ENCODE measurements at regions not wholly inside any gene's neighbourhood (a gene's known extent, or its start where the extent isn't known, plus 50 kb on each side); places are given as distances from the start of the nearest gene placed in this dataset.

GRCh38 chr13:40164133-40164532 lies 502.3 kb downstream of the FOXO1 start:
- Histone ChIP-seq H3K4me2 (ENCODE audit: low read length) (no peak overlapping the region), H4K12ac (ENCODE audit: low read depth, low read length) (no peak overlapping the region), H3K18ac (ENCODE audit: low read length) (no peak overlapping the region), H3K79me2 (ENCODE audit: control insufficient read depth, insufficient read depth, low read length, poor library complexity) (no peaks in the 10 kb centered on the region), H3K79me1 (ENCODE audit: low read length) (peaks cover 13% of the 10 kb centered on the region), H2AFZ (ENCODE audit: insufficient read depth, low read length, poor library complexity) (no peak overlapping the region), H3K9me3 (ENCODE audit: insufficient read depth, low read depth, low read length) (no peaks in the 10 kb centered on the region), H3K36me3 (ENCODE audit: control insufficient read depth in 1 of 2, insufficient read depth in 2 of 2, low read length in 2 of 2) (no peaks in the 10 kb centered on the region), H3K27me3 (ENCODE audit: insufficient read depth, low read length) (no peaks in the 10 kb centered on the region), H2BK5ac (ENCODE audit: low read depth, low read length, poor library complexity) (no peak overlapping the region), H2AK5ac (ENCODE audit: low read length) (no peak overlapping the region), H3K4ac (ENCODE audit: low read depth, low read length) (no peak overlapping the region), H4K8ac (ENCODE audit: low read depth, low read length) (no peak overlapping the region), H2BK12ac (ENCODE audit: low read length) (no peak overlapping the region), H2BK120ac (ENCODE audit: insufficient read depth, low read length, poor library complexity) (no peak overlapping the region), H3K14ac (ENCODE audit: low read length) (no peak overlapping the region), H4K91ac (ENCODE audit: low read depth, low read length) (peak overlapping the region; percentile 52), H3K4me1 (ENCODE audit: control insufficient read depth in 1 of 2, insufficient read depth in 2 of 2, low read length in 2 of 2) (peaks cover 16 to 17% of the 10 kb centered on the region in 2 experiments), H3K27ac (ENCODE audit: low read depth, low read length) (no peak overlapping the region), H3K4me3 (ENCODE audit: low read depth, low read length) (no peak overlapping the region), H3K23ac (ENCODE audit: low read length) (no peak overlapping the region), H3K9ac (ENCODE audit: low read length) (no peak overlapping the region)
- no CpG with 5 or more reads among the region's 3 CpGs for WGBS (ENCODE audit: extremely low coverage, insufficient coverage, insufficient read length)
- peak; percentile 33 to 60 for DNase-seq

GRCh38 chr13:40165316-40165932 lies 501.0 kb downstream of the FOXO1 start:
- Histone ChIP-seq H3K27me3 (ENCODE audit: insufficient read depth, low read length) (no peaks in the 10 kb centered on the region), H3K36me3 (ENCODE audit: control insufficient read depth in 1 of 2, insufficient read depth in 2 of 2, low read length in 2 of 2) (no peaks in the 10 kb centered on the region), H3K4me1 (ENCODE audit: control insufficient read depth in 1 of 2, insufficient read depth in 2 of 2, low read length in 2 of 2) (peaks cover 13 to 17% of the 10 kb centered on the region in 2 experiments), H3K4ac (ENCODE audit: low read depth, low read length) (no peak overlapping the region), H3K9ac (ENCODE audit: low read length) (no peak overlapping the region), H3K23ac (ENCODE audit: low read length) (no peak overlapping the region), H4K8ac (ENCODE audit: low read depth, low read length) (no peak overlapping the region), H3K14ac (ENCODE audit: low read length) (no peak overlapping the region), H4K91ac (ENCODE audit: low read depth, low read length) (peak overlapping the region; percentile 2), H2AK5ac (ENCODE audit: low read length) (no peak overlapping the region), H3K27ac (ENCODE audit: low read depth, low read length) (no peak overlapping the region), H3K79me1 (ENCODE audit: low read length) (peaks cover 8% of the 10 kb centered on the region), H2BK5ac (ENCODE audit: low read depth, low read length, poor library complexity) (no peak overlapping the region), H3K18ac (ENCODE audit: low read length) (no peak overlapping the region), H2BK120ac (ENCODE audit: insufficient read depth, low read length, poor library complexity) (no peak overlapping the region), H3K4me2 (ENCODE audit: low read length) (no peak overlapping the region), H4K12ac (ENCODE audit: low read depth, low read length) (no peak overlapping the region), H3K4me3 (ENCODE audit: low read depth, low read length) (no peak overlapping the region), H2BK12ac (ENCODE audit: low read length) (no peak overlapping the region), H2AFZ (ENCODE audit: insufficient read depth, low read length, poor library complexity) (no peak overlapping the region), H3K79me2 (ENCODE audit: control insufficient read depth, insufficient read depth, low read length, poor library complexity) (no peaks in the 10 kb centered on the region), H3K9me3 (ENCODE audit: insufficient read depth, low read depth, low read length) (no peaks in the 10 kb centered on the region)
- DNase-seq = no peak
- WGBS (ENCODE audit: extremely low coverage, insufficient coverage, insufficient read length) = no CpG with 5 or more reads among the region's 2 CpGs

GRCh38 chr13:40167327-40167726 lies 499.1 kb downstream of the FOXO1 start:
- Histone ChIP-seq H3K18ac (ENCODE audit: low read length) (no peak overlapping the region), H2BK5ac (ENCODE audit: low read depth, low read length, poor library complexity) (no peak overlapping the region), H4K91ac (ENCODE audit: low read depth, low read length) (no peak overlapping the region), H3K27me3 (ENCODE audit: insufficient read depth, low read length) (no peaks in the 10 kb centered on the region), H4K8ac (ENCODE audit: low read depth, low read length) (no peak overlapping the region), H3K14ac (ENCODE audit: low read length) (no peak overlapping the region), H2BK120ac (ENCODE audit: insufficient read depth, low read length, poor library complexity) (no peak overlapping the region), H2AK5ac (ENCODE audit: low read length) (no peak overlapping the region), H3K36me3 (ENCODE audit: control insufficient read depth in 1 of 2, insufficient read depth in 2 of 2, low read length in 2 of 2) (no peaks in the 10 kb centered on the region), H3K4ac (ENCODE audit: low read depth, low read length) (no peak overlapping the region), H2AFZ (ENCODE audit: insufficient read depth, low read length, poor library complexity) (no peak overlapping the region), H2BK12ac (ENCODE audit: low read length) (no peak overlapping the region), H3K23ac (ENCODE audit: low read length) (no peak overlapping the region), H3K4me2 (ENCODE audit: low read length) (no peak overlapping the region), H3K79me2 (ENCODE audit: control insufficient read depth, insufficient read depth, low read length, poor library complexity) (peaks cover 1% of the 10 kb centered on the region), H3K4me1 (ENCODE audit: control insufficient read depth in 1 of 2, insufficient read depth in 2 of 2, low read length in 2 of 2) (peaks cover 18% of the 10 kb centered on the region in 2 experiments), H3K79me1 (ENCODE audit: low read length) (peaks cover 11% of the 10 kb centered on the region), H3K27ac (ENCODE audit: low read depth, low read length) (no peak overlapping the region), H3K9ac (ENCODE audit: low read length) (no peak overlapping the region), H3K4me3 (ENCODE audit: low read depth, low read length) (no peak overlapping the region), H4K12ac (ENCODE audit: low read depth, low read length) (no peak overlapping the region), H3K9me3 (ENCODE audit: insufficient read depth, low read depth, low read length) (no peaks in the 10 kb centered on the region)
- DNase-seq = no peak
- no CpG with 5 or more reads among the region's 6 CpGs for WGBS (ENCODE audit: extremely low coverage, insufficient coverage, insufficient read length)

- H3K23ac ChIP-seq (ENCODE audit: low read length) = no peak overlapping the region
- no peak overlapping the region for H3K9ac ChIP-seq (ENCODE audit: low read length)
- no peak overlapping the region for H3K4me3 ChIP-seq (ENCODE audit: low read depth, low read length)
- H2BK120ac ChIP-seq (ENCODE audit: insufficient read depth, low read length, poor library complexity) = peak overlapping the region; percentile 33
- H3K18ac ChIP-seq (ENCODE audit: low read length) = no peak overlapping the region
- no peaks in the 10 kb centered on the region for H3K36me3 ChIP-seq (ENCODE audit: control insufficient read depth in 1 of 2, insufficient read depth in 2 of 2, low read length in 2 of 2)
- no peak overlapping the region for H4K12ac ChIP-seq (ENCODE audit: low read depth, low read length)
- no peak overlapping the region for H3K4me2 ChIP-seq (ENCODE audit: low read length)
- no peak overlapping the region for H2AK5ac ChIP-seq (ENCODE audit: low read length)
- no peak overlapping the region for H3K4ac ChIP-seq (ENCODE audit: low read depth, low read length)
- H3K79me2 ChIP-seq (ENCODE audit: control insufficient read depth, insufficient read depth, low read length, poor library complexity) = peaks cover 2% of the 10 kb centered on the region
- WGBS (ENCODE audit: extremely low coverage, insufficient coverage, insufficient read length) = no CpG with 5 or more reads among the region's 1 CpG
- H3K14ac ChIP-seq (ENCODE audit: low read length) = no peak overlapping the region
- no peak overlapping the region for H2BK12ac ChIP-seq (ENCODE audit: low read length)
- peaks cover 11% of the 10 kb centered on the region for H3K79me1 ChIP-seq (ENCODE audit: low read length)
- no peak overlapping the region for H3K27ac ChIP-seq (ENCODE audit: low read depth, low read length)
- no peak overlapping the region for H2AFZ ChIP-seq (ENCODE audit: insufficient read depth, low read length, poor library complexity)
- H3K4me1 ChIP-seq (ENCODE audit: control insufficient read depth in 1 of 2, insufficient read depth in 2 of 2, low read length in 2 of 2) = peaks cover 14 to 18% of the 10 kb centered on the region in 2 experiments
- H4K8ac ChIP-seq (ENCODE audit: low read depth, low read length) = no peak overlapping the region
- H4K91ac ChIP-seq (ENCODE audit: low read depth, low read length) = no peak overlapping the region
- no peaks in the 10 kb centered on the region for H3K9me3 ChIP-seq (ENCODE audit: insufficient read depth, low read depth, low read length)
- peak in 1 of 2 donors; percentile 44 for DNase-seq
- H2BK5ac ChIP-seq (ENCODE audit: low read depth, low read length, poor library complexity) = no peak overlapping the region
- no peaks in the 10 kb centered on the region for H3K27me3 ChIP-seq (ENCODE audit: insufficient read depth, low read length)
These were observed 497.8 kb downstream of the FOXO1 start for GRCh38 chr13:40168425-40169166.

Data from trophoblast cell (in vitro differentiated cells and primary cell).